HG02938 (cell line): ENCODE measurements at regions not wholly inside any gene's neighbourhood (a gene's known extent, or its start where the extent isn't known, plus 50 kb on each side); places are given as distances from the start of the nearest gene placed in this dataset.
A peak's percentile ranks its signal among the peaks of the same experiment; 100 is the strongest.

Source experiments
- ATAC-seq: cut with Tn5 transposase; IDR thresholded peaks from one replicate; pipeline ENCODE4 v1.9.1; 2021; ENCODE audit warnings: mild to moderate bottlenecking, moderate library complexity; ENCODE audit not compliant: unreplicated experiment

- ATAC-seq, result peak; percentile 67
These were observed 189.2 kb upstream of the DMAC1 start for GRCh38 chr9:7988644-7989280.

GRCh38 chr9:7984692-7985091, 185.1 kb upstream of the DMAC1 start:
- ATAC-seq, result no peak

DNA sequence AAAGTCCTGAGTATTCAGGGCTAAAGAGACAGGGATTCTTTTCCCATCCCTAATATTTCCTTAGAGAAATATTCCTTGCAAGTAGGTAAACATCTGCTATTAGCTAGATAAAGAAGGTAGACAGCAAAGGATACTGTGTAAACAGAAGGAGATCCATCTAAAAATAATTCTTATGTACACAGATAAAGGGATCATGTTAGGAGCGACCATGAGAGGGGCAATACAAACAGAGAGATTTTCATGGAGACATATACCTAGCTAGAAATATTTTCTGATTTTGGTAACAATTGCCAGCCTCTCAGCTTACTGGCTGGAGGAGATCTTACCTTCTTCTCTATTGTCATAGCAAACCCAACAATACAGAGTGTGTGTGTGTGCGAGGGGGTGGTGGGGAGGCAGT, 184.6 kb upstream of the DMAC1 start:
- no peak for ATAC-seq

- no peak for ATAC-seq
These were observed 183.9 kb upstream of the DMAC1 start for GRCh38 chr9:7983490-7983889.

DNA sequence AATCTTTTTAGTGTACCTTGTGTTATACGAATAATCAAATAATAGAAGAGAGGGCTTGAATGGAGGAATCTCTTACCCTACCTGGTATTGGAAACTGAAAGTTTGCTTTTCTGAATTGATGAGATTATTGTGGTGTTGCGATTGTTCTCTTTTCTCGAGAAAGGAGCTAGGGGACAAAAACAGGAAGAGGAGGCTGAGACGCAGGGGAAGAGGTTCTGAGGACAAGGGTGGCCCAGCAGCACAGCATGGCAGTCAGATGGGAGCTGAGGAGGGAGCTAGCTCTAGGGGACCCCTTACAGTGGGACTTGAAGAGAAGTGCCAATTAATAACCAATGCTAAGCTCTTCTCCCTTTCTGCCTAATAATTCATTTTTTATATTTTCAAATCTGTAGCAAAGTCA, 183.3 kb upstream of the DMAC1 start:
- no peak for ATAC-seq

- no peak for ATAC-seq
These were observed 181.2 kb upstream of the DMAC1 start for GRCh38 chr9:7980691-7981289.

DNA sequence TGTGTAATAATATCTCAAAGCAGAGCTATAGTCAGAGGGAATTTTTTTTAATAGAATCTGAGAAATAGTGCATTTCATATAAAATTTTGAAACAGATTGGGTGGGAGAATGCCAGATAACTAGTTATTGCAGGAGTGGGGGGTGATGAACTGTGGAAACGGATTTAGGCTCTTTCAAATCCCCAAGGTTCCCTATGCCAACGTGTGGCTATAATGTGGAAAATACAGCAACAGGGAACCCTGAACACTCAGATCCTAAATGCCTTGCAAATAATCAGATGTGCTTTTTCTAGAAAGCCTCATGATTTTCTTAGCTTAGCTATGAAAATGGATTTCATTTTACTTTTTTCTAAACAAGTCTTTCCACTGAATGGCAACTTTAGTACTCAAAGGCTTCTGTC, 180.5 kb upstream of the DMAC1 start:
- ATAC-seq, result no peak

- ATAC-seq, result no peak
These were observed 180.0 kb upstream of the DMAC1 start for GRCh38 chr9:7979611-7980010.

- no peak for ATAC-seq
These were observed 178.0 kb upstream of the DMAC1 start for GRCh38 chr9:7977586-7977985.

DNA sequence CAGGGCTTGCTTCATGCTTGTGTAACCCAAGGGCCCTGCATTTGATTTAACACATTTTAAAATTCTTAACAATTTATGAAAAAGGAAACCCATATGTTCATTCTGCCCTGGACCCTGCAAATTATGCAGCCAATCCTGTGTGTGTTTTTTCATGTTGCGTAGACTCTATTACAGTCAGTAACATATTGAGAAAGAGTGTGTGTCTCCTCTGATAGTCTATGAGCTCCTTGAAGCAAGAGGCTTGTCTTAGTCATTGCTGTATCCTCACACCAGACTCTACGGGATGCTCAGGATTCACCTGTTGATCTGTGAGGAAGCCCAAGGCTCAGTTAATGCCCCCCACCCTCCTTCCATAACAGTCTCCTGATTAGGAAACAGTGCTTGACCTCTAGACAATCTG, 177.3 kb upstream of the DMAC1 start:
- no peak for ATAC-seq

GRCh38 chr9:7976167-7976755, 176.7 kb upstream of the DMAC1 start:
- ATAC-seq, result peak; percentile 99

DNA sequence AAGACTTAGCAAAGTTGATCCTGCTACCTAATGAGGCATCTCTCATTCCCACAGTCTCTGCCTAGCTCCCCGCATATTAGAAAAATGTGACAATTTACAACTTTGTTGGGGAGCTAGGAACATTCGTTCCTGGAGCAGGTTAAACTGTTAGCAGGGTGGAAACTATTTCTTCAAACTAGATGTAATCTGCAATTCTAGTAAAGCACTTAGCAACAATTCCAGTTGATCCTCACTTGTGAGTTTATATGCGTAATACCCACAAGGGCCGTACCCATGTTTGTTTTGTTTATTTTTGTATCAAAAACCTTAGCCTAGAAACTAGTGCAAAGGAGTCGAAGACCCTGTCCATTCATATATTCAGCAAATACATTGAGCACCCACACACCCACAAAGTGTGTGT, 175.8 kb upstream of the DMAC1 start:
- no peak for ATAC-seq

GRCh38 chr9:7974335-7974960, 174.9 kb upstream of the DMAC1 start:
- no peak for ATAC-seq

DNA sequence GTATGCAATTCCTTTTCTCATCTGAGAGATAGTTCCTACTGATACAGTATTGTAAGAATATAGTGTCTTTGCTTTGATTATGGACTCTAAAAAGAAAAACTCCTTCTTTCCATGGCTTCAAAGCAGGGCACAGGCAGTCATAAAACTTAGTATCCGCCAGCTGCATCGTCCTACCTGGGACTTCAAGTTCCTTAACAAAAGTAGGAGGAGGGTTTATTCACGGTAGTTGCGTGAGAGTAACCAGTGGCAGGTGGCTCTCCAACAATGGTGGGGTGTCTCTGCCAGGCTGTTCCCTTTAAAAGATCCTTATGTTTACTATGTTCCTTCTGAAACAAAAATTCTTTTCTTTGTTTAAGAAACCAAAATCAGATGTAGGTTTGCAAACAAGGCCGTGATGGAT, 173.5 kb upstream of the DMAC1 start:
- no peak for ATAC-seq

DNA sequence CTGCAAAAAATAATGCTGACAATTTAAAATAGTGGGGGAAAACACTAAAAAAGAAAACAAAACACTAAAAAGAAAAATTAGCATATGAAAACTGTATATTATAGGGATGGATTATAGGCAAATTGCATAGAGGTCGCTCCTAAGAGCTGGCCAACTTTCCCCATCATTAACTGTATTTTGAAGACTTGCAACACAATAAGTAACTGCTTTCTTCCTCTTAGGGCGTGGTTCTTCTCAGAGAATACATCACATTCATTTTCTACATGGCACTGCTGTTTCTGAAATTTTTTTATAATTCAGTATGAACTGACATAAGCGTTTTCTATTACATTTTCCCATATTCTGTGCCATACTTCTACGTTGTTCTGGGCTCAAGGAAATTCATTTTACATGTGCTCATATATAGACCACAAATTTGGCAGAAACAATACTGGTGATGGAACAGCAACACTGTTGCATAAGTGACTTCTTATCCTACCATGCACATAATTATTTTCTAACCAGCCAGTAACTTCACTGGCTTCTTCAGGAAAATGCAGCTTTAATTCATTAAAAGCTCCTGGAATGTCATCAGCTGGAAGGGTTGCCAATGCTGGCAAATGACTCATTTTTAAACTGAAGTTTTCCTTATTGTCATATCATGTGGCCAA, 171.2 kb upstream of the DMAC1 start:
- no peak for ATAC-seq

GRCh38 chr9:7968687-7969086, 169.1 kb upstream of the DMAC1 start:
- no peak for ATAC-seq

DNA sequence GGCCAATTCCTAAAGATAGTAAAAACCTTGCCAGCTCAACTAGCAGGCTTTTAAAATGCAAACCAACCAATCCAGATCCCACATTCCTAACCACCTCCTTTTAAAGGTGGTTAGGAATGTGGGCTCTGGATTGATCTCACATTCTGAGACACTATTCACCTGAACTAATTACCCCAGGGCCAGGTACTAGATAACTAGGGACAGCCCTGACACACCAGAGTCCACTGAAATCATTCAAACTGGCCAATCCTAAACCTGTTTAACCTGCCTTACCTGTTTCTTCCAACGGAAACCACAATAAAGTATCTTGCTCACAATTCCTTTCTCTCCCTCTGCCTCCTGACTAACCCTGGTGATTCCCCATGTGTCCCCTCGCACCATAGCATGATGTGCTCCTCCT, 168.3 kb upstream of the DMAC1 start:
- no peak for ATAC-seq

GRCh38 chr9:7967093-7967827, 167.7 kb upstream of the DMAC1 start:
- no peak for ATAC-seq

- no peak for ATAC-seq
These were observed 165.5 kb upstream of the DMAC1 start for GRCh38 chr9:7965063-7965462.

GRCh38 chr9:7963026-7963425, 163.4 kb upstream of the DMAC1 start:
- ATAC-seq, result no peak

DNA sequence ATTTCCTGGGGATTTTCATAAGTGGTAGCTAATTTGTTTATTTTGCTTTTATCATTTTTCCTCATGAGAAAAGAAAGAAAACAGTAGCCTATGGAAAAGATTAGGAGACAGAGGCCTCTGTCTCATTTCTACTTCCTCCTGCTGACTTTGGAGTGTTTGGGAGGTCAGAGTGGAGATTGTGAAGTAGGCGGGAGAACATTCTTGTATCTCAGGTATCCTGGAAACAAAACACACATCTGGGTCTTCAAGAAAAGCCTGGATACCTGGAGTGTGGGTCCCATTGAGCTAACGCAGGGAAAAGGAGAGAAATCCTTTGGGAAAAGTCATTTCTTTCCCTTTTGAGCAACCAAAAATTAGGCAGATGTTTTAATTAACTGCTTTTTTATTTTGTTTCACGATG, 161.5 kb upstream of the DMAC1 start:
- ATAC-seq, result no peak
